Ishikawa (cell line): ENCODE measurements at regions not wholly inside any gene's neighbourhood (a gene's known extent, or its start where the extent isn't known, plus 50 kb on each side); places are given as distances from the start of the nearest gene placed in this dataset.

ENCODE experiments used
- CEBPB ChIP-seq: IDR thresholded peaks from 2 replicates; pipeline ENCODE4 v1.6.1; 2012
- CREB1 ChIP-seq: IDR thresholded peaks from 2 replicates; pipeline ENCODE4 v1.6.1; 2012; ENCODE audit warnings: low read depth
- EP300 ChIP-seq: IDR thresholded peaks from 2 replicates; pipeline ENCODE4 v1.6.1; 2012; ENCODE audit warnings: borderline replicate concordance
- FOXM1 ChIP-seq: IDR thresholded peaks from 2 replicates; pipeline ENCODE4 v1.6.1; 2012; ENCODE audit warnings: low read depth, borderline replicate concordance
- MAX ChIP-seq: IDR thresholded peaks from 2 replicates; pipeline ENCODE4 v1.6.1; 2012
- RAD21 ChIP-seq: IDR thresholded peaks from 2 replicates; pipeline ENCODE4 v1.6.1; 2012; ENCODE audit warnings: low read depth
- TAF1 ChIP-seq: IDR thresholded peaks from 2 replicates; pipeline ENCODE4 v1.6.1; 2012; ENCODE audit warnings: low read depth, mild to moderate bottlenecking
- TCF12 ChIP-seq: IDR thresholded peaks from 2 replicates; pipeline ENCODE4 v1.6.1; 2012; ENCODE audit warnings: low read depth
- TEAD4 ChIP-seq: IDR thresholded peaks from 2 replicates; pipeline ENCODE4 v1.6.1; 2012
- YY1 ChIP-seq: IDR thresholded peaks from 2 replicates; pipeline ENCODE4 v1.6.1; 2012; ENCODE audit warnings: low read depth
- TF ChIP-seq, protein P1 (sequence below): IDR thresholded peaks from 2 replicates; pipeline ENCODE4 v1.6.1; 2012
- TF ChIP-seq, protein P2 (sequence below): IDR thresholded peaks from 2 replicates; pipeline ENCODE4 v1.6.1; 2012; ENCODE audit warnings: low read depth, mild to moderate bottlenecking

DNA sequence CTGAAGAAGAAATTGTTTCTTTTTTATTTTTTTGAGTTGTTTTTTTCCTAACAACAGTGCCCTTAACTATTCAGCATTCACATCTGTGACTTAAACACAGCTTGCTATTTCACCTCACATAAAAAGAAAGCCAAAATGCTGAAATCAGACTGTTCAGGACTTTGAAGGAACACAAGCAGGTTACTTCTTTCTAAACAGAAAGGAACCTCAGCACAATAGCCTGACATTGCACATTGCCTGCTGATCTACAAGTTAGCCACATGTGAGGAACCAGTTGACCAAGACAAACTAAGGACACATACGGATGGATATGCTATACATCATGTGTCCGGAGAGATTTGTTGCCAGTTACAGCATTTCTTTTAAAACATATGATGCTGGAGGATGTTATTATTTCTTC, 331.1 kb downstream of the FSIP2 start:
- TF ChIP-seq MAX (no peak), RAD21 (no peak), EP300 (no peak), CREB1 (no peak), TCF12 (no peak), CEBPB (no peak), TAF1 (no peak), FOXM1 (no peak), YY1 (no peak), TEAD4 (no peak)
- TF ChIP-seq, protein P1, sequence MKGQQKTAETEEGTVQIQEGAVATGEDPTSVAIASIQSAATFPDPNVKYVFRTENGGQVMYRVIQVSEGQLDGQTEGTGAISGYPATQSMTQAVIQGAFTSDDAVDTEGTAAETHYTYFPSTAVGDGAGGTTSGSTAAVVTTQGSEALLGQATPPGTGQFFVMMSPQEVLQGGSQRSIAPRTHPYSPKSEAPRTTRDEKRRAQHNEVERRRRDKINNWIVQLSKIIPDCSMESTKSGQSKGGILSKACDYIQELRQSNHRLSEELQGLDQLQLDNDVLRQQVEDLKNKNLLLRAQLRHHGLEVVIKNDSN, result no peak
- TF ChIP-seq, protein P2, sequence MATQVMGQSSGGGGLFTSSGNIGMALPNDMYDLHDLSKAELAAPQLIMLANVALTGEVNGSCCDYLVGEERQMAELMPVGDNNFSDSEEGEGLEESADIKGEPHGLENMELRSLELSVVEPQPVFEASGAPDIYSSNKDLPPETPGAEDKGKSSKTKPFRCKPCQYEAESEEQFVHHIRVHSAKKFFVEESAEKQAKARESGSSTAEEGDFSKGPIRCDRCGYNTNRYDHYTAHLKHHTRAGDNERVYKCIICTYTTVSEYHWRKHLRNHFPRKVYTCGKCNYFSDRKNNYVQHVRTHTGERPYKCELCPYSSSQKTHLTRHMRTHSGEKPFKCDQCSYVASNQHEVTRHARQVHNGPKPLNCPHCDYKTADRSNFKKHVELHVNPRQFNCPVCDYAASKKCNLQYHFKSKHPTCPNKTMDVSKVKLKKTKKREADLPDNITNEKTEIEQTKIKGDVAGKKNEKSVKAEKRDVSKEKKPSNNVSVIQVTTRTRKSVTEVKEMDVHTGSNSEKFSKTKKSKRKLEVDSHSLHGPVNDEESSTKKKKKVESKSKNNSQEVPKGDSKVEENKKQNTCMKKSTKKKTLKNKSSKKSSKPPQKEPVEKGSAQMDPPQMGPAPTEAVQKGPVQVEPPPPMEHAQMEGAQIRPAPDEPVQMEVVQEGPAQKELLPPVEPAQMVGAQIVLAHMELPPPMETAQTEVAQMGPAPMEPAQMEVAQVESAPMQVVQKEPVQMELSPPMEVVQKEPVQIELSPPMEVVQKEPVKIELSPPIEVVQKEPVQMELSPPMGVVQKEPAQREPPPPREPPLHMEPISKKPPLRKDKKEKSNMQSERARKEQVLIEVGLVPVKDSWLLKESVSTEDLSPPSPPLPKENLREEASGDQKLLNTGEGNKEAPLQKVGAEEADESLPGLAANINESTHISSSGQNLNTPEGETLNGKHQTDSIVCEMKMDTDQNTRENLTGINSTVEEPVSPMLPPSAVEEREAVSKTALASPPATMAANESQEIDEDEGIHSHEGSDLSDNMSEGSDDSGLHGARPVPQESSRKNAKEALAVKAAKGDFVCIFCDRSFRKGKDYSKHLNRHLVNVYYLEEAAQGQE, result no peak
